ENCODE measurements at regions not wholly inside any gene's neighbourhood (a gene's known extent, or its start where the extent isn't known, plus 50 kb on each side); places are given as distances from the start of the nearest gene placed in this dataset.
A peak's percentile ranks its signal among the peaks of the same experiment; 100 is the strongest.

GRCh38 chr2:217687771-217688170, 315.0 kb downstream of the TNS1 start:
- no peak for DNase-seq

GRCh38 chr2:217685255-217685605, 317.6 kb downstream of the TNS1 start:
- DNase-seq = peak; percentile 33 to 39

- DNase-seq = no peak
Measured at GRCh38 chr2:217684431-217685254, 318.2 kb downstream of the TNS1 start.

- no peak for DNase-seq
Measured at GRCh38 chr2:217683106-217683870, 319.5 kb downstream of the TNS1 start.

DNA sequence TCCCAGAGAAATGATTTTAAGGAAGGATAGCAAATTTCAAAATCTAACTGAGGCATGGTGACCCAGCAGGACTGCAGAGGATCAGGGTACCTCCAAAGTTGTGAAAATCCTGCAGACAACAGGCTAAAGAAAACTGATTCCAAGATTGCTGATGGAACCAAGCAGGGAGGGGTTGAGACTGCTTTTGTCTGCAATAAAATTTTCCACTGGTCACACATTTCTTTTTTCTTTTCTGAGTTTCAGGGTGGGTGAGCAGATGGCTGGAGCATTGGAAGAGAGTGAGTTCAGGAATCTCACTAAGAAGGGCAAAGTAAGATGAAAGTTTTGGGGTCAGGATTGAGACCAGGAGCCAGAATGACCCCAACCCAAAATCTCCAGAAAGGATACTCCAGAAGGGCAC, 321.0 kb downstream of the TNS1 start:
- DNase-seq = no peak

- no peak for DNase-seq
Measured at GRCh38 chr2:217680381-217680780, 322.4 kb downstream of the TNS1 start.

DNA sequence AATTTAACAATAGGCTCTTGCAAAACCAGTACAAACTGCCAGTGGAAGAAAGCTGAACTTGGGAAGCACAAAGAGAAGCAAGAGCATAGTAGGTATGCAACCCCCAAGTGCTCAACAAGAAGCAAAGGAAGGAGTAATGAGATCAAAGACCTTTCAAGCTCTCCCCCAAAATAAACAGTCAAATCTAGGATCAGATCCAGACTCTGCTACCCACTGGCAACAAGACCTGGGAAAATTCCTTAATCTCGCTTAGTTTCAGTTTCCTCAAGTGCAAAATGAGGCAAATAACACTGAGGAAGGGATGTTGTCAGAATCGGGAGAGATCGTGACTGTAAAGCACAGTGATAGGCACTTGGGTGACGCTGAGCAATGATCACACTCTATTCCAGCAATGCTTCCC, 329.2 kb downstream of the TNS1 start:
- no peak for DNase-seq

- DNase-seq = no peak
Measured at GRCh38 chr2:217672472-217672871, 330.3 kb downstream of the TNS1 start.

DNA sequence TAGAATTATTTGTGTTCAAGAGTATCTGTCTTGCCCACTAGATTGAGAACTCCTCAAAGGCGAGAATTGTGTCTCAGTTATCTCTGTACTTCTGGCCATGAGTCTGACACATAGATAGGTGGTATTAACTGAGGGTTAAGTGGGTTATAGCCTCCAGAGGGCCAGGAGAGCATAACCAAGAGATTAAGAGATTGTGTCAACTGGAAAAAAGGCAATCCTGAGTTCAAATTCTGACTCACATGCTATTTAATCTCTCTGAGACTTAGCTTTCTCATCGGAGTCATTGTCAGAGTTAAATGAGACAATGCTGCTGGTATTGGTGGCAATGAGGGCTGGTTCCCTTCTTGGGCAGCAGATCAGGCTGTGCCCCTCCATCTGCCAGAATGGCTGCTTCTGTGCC, 330.9 kb downstream of the TNS1 start:
- DNase-seq = no peak

- no peak for DNase-seq
Measured at GRCh38 chr2:217671075-217671474, 331.7 kb downstream of the TNS1 start.

DNA sequence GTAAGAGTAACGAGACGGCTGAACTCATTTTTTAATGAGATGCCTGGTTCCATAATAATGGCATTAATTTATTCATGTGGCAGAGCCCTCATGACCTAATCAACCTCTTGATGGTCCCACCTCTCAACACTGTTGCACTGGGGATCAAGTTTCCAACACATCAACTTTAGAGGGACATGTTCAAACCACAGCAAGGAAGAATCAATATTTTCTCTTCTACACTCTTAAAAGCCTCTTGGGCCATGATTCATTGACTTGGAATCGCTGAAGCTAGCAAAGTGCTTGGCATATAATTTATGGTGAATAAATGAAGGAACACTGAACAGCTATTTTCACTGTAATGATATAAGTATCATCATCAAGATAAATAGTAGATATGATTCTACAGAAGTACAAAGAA, 333.0 kb downstream of the TNS1 start:
- DNase-seq = no peak

DNA sequence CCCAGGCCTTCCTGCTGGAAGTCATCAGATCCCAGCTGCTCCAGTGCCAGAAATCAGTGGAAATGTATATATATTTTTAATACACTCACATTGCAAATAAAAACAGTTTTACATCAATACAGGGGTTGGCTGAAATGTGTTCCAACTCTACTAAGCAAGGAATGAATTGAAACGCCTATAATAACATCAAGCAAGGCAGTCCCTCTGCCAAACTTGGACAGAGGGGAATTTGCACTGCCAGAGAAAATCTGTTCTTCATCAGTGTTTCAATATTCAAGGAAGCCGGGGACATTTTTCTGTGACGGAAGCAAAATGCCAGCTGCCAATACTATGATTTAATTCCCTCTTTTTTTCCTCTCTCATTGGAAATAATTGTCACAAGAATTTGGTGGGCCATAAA, 335.3 kb downstream of the TNS1 start:
- DNase-seq = no peak

DNA sequence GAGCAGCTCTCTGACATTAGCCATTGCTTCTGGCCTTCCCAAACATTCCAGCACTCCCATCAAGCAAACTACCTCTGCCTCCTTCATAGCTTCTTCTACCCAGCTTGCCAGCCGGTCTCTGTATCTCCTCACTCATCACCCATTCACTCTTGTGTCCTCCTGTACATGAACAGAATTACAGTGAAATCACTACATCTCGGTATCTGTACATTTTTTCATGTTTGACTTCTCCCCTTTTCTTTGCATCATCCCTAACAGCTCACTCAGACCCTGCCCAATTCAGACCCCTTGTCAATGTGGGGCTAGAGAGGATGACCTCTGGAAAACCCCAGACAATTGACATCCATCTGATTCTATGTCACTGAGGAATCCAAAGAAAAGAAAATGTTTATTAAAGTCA, 335.8 kb downstream of the TNS1 start:
- DNase-seq = no peak

GRCh38 chr2:217666338-217666737, 336.5 kb downstream of the TNS1 start:
- DNase-seq = no peak

- DNase-seq = no peak
Measured at GRCh38 chr2:217664761-217665160, 338.0 kb downstream of the TNS1 start.

DNA sequence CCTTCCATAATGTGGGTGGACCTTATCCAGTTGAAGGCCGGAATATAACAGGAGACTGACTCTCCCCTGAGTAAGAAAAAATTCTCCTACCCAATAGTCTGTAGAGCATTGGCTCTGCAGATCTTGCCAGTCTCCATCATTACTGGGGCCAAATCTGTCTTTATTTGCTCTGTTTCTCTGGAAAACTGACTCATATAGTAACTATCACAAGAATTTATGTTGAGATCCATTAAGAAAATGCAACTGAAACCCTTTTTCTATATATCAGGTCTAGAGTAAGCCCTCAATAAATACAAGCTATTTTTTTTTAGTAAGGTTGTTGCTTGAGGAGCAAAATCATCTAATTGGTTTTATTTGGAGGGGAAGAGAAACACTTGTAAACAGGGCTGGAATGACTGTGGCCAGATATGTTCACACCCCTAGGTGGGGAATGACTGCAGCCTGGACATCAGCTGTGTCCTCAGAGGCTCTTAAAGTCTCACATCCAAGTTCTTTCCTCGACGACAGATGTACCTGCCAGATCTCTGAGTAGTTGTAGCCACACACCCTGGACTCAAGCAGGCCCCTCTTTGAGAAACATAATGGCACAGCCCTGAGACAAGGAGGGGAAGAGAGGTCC, 339.7 kb downstream of the TNS1 start:
- DNase-seq = no peak

GRCh38 chr2:217661378-217661777, 341.4 kb downstream of the TNS1 start:
- no peak for DNase-seq

GRCh38 chr2:217660423-217660822, 342.4 kb downstream of the TNS1 start:
- DNase-seq = no peak

DNA sequence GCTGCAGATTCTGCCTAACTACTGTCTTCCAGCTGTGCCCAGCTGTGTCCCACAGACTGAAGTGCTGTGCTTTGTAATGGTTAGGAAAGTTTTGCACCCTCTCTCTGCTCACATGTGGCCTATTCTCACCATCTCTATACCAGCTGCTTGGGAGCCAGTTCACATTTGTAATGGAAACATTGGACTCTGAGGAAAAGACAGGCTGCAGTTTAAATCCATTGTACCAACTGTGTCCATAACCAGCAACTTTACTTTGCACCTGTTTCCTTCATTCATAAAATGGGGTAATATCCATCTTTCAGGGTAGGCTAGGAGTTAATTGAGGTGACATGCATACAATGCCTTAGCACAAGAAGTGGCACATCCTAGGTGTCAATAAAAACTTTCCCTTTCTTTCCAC, 344.0 kb downstream of the TNS1 start:
- DNase-seq = no peak

DNA sequence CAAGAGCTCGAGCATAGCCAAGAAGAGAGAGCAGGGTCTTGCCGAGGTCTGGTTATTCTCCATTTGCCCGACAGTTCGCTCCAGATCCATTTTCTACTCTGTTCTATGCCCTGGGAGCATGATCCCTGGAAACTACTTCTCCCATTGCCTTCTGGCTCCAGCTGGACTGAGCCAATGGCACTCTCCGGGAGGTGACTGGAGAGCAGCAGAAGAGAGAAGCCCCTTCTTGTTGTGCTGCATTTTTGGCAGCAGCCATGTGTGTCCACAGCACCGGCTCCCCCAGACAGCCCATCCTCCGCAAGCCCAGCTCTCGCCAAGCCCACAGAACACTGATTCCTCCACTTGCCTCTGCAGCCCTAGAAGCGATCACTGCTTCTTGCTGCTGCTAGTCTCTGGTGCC, 345.5 kb downstream of the TNS1 start:
- DNase-seq = no peak

DNA sequence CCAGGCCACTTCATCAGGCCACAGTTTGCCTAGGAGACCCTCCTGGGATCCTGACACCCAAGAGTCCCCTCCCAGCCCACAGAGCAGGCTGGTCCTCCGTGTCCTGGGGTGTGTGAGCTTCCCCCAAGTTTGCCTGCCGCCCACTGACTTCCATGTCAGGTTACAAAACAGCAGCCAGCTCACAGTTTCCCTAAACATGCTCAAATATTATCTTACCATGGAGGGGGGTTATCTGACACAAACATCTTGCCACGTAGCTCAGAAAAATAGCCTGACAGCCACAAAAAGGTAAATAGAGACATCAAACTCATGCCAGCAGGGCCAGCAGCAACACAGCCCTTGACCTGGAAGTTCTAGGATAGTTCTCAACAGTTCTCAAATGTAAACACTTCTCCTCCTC, 346.5 kb downstream of the TNS1 start:
- peak; percentile 12 to 55 for DNase-seq

DNA sequence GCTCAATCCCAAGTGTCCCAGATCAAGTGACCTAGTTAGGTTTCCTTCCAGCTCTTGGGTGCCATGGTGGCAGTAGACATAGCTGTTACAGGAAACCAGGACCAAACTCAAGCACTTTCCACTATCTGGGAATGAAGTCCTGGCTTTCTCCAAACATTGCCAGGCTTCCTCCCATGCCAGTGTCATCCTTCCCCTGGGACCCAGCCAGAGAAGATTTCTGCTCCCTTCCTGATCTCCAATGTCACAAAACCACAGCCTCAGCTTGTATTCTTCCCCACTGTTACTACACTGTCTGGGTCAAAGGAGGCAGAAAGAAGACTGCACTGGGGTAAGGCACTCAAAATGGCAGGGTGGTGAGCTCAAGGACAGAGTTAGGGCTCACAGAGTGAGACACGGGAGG, 347.1 kb downstream of the TNS1 start:
- peak in 1 of 2 donors; percentile 8 for DNase-seq

DNA sequence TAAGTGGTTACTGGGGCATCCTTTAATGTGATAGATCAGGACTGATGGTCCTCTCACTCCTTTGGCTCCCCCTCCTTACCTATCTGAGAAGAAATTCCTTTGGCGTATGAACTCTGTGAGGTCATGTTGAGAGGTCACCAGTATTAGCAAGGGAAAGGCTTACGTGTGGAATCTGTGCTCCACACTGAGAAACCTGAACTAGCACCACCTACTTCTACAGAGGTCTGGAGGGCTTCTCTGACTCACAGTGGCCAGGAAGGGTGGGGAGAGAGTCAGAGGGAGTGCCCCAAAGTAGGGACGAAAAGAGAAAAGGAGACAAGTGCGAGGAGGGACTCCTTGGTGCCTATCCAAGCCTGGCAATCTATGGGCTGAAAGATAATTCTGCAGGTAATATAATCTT, 348.6 kb downstream of the TNS1 start:
- DNase-seq = no peak

Data from inflammatory macrophage (primary cell).